NCI-H2196 (cell line): ENCODE measurements at regions not wholly inside any gene's neighbourhood (a gene's known extent, or its start where the extent isn't known, plus 50 kb on each side); places are given as distances from the start of the nearest gene placed in this dataset.
"Not testable (repeated sequence)": the region's sequence is repeated elsewhere in the genome, so short reads cannot be mapped to it uniquely, and the experiment has no call there.

Experiments
- DNase-seq: peaks from one replicate; lab custom pipeline; 2025; ENCODE audit not compliant: unreplicated experiment; lab: John Stamatoyannopoulos, UW

DNA sequence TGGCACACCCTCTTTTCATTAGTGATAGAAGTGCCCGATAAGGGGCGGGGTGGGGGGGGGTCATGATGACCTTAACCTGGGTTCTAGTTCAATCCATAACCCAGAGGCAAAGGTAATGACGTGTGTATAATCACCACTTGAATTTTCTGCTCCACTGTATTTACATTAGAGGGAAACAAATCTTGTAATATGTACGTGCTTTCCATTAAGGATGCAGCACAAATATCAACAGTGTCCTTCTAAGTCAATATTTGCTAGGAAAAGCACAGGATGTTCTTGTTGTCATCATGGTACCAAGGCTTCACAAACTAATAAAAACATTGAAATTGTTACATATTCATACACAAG, 121.2 kb upstream of the SLC38A2 start:
- no peak for DNase-seq

GRCh38 chr12:46493150-46493833, 120.7 kb upstream of the SLC38A2 start:
- no peak for DNase-seq

- no peak for DNase-seq
Observed at GRCh38 chr12:46492471-46493085, 120.0 kb upstream of the SLC38A2 start.

GRCh38 chr12:46491548-46491947, 119.0 kb upstream of the SLC38A2 start:
- no peak for DNase-seq

- DNase-seq, result no peak
Observed at GRCh38 chr12:46490635-46491034, 118.1 kb upstream of the SLC38A2 start.

- no peak for DNase-seq
Observed at GRCh38 chr12:46489951-46490388, 117.4 kb upstream of the SLC38A2 start.

- no peak for DNase-seq
Observed at GRCh38 chr12:46487567-46488131, 115.1 kb upstream of the SLC38A2 start.

GRCh38 chr12:46486588-46486987, 114.0 kb upstream of the SLC38A2 start:
- no peak for DNase-seq

GRCh38 chr12:46485853-46486252, 113.3 kb upstream of the SLC38A2 start:
- no peak for DNase-seq

GRCh38 chr12:46484396-46485061, 112.0 kb upstream of the SLC38A2 start:
- no peak for DNase-seq

- no peak for DNase-seq
Observed at GRCh38 chr12:46483572-46484395, 111.2 kb upstream of the SLC38A2 start.

DNA sequence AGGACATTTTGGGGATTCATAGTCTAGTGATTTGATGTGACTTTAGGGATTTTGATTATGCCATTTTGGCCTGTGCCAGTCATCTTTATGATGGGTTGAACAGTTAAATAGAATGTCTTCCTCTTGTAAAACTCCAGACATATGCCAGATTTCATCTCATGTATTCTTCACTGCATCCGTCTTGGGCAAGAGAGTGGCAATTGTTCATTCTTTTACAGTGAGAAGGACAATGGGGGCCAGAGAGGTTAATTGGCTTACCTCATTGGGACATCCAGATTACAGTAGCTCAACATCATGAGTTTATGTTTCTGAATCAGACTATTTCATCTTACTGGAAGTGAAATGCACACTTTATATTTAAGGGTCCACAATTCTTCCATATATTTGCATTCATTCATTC, 108.2 kb upstream of the SLC38A2 start:
- no peak for DNase-seq

- no peak for DNase-seq
Observed at GRCh38 chr12:46480316-46480715, 107.7 kb upstream of the SLC38A2 start.

DNA sequence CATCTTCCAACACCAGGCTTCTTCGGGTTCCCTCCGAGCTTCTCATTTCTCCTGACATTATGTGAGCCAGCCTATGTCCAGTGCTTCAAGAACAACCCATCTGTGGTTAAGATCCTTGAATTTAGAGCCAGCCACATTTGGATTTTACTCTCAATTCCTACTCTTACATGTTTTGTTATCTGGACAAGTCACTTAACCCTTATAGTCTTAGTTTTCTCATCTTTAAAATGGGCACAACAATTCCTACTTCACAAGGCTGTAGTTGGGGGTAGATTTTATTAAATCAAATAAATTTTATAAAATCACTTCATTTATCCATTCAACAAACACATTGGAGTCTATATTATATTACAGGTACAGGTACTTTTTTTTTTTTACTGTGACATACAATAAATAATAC, 105.5 kb upstream of the SLC38A2 start:
- DNase-seq, result no peak

DNA sequence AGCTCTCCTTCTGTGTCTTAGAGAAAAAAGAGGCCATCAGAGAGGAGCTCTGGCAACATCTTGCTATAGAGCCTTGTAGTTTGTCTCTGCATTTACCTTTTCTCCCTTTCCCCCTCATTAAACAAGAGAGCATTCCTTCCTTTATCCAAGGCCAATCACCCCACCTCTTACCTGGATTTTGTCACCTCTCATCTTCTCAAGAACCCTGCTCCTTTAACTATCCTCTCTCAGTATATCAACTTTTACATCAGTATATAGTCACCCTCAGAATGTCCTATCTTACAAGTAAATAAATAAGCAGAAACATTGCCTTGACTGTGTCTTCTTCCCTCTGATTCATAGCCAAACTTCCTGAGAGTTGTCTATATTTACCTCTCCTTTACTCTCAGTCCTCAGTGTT, 105.0 kb upstream of the SLC38A2 start:
- no peak for DNase-seq

DNA sequence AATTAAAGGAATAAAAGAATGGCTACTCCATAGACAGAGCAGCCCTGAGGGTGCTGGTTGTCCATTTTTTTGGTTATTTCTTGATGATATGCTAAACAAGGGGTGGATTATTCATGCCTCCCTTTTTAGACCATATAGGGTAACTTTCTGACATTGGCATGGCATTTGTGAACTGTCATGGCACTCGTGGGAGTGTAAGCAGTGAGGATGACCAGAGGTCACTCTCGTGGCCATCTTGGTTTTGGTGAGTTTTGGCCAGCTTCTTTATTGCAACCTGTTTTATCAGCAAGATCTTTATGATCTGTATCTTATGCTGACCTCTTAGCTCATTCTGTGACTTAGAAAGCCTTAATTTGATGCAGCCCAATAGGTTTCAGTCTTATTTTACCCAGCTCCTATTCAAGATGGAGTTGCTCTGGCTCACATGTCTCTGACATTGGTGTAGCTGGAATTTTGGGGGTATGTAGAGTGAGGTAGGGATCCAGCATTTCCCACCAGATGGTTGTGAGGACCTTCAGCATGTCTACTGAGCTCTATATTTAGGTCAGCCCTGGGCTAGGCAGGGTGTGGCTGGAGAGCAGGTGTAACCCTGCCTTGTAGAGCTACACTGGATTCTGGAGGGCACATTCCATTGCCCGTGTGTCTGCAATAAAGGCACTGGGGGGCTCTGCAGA, 103.5 kb upstream of the SLC38A2 start:
- no peak for DNase-seq

DNA sequence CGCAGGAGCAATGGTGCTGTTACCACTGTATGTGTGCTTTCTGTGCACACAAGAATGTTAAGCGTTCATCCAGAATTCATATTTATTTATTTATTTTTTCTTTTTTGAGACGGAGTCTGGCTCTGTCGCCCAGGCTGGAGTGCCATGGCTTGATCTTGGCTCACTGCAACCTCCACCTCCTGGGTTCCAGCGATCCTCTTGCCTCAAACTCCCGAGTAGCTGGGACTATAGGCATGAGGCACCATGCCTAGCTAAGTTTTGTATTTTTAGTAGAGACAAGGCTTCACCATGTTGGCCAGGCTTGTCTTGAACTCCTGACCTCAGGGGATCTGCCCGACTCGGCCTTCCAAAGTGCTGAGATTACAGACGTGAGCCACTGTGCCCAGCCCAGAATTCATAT, 101.8 kb upstream of the SLC38A2 start:
- not testable (repeated sequence) for DNase-seq

DNA sequence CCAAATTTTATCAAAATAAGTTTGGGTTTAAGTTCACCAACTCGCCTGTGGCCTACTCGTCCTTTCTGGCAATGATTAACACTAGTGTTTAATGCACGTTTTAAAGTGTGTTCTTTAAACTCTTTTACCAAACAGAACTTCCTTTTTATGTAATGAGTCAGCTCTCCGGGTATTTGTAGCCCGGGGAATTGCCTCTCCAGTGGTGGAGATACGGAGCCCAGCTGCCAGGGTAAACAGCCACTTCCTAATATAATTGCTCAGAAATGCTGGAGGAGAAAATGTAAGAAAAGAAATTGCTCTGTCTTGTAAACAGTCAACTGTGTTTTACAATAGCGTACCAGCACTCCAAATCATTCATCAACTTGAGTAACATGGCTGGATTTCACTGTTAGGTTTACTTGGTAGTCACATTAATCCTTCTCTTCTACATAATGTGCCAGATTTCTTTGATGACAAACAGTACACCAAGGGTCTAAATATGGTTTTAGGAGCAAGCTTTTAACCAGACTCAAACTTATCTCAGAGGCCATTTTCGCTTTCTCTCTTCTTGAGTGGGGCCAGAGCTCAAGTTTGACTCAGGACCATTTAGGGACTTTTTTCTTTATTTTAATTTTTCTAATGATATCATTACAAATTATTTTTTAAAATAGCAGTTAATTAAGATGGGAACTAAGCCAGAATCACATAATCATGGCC, 101.2 kb upstream of the SLC38A2 start:
- DNase-seq, result peak; percentile 50

DNA sequence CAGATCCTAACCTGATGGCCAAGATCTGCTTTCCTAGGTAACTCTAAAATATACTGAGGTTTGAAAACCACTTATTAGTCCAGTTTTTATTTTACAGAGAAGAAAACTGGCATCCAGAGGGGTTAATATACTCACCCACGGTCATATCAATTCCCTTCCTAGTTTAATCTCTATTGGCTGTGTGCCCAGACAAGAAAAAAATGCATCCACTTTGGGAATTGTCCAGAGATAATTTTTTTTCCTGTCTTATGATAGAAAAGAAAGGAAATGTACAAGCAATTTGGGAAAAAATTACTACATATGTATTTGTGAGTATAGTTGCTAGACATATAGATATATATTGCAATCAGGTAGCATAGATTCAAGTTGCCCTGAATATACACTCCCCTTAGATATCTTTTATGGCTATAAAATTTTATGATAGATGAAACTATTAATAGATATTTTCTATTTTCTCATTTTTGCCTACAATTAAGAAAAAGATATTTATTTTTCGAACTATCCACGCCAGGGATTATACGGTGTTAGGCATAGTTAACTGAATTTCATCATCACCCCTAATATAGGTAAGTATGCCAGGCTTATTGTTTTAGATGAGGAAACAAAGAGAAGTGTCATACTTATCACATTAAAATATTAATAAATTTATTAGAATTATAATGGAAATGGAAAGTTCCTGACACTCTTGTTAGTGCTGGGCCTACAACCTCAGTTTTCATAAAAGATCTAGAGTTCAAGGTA, 100.5 kb upstream of the SLC38A2 start:
- DNase-seq, result peak; percentile 42
